22Rv1 (cell line): ENCODE measurements at regions not wholly inside any gene's neighbourhood (a gene's known extent, or its start where the extent isn't known, plus 50 kb on each side); places are given as distances from the start of the nearest gene placed in this dataset.

Source experiments
- ZFX ChIP-seq: fragments of 450-650 bp; IDR thresholded peaks from 2 replicates; pipeline ENCODE4 v1.6.1; 2017; ENCODE audit warnings: antibody characterized with exemption, borderline replicate concordance
- TF ChIP-seq, protein P1 (sequence below): fragments of 450-650 bp; IDR thresholded peaks from 2 replicates; pipeline ENCODE4 v1.5.1; 2017; ENCODE audit warnings: mild to moderate bottlenecking

DNA sequence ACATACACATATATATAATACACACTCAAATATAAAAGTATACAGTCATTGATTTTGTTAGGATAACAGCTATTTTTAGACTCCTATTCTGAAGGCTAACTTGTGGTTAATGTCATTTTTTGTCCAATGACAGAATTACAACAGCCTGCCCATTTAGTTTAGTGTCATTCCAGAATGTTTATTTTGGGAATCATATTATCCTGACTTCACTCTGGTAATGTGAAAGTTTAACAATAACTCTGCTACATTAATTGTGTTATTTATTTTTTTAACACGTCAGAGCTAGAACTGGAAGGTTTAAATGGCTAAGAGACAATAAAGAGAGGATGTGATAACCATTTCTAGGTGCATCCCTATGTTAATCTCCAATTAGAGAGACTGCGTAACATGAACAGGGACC is 648.1 kb downstream of the USP25 start:
- TF ChIP-seq, protein P1, sequence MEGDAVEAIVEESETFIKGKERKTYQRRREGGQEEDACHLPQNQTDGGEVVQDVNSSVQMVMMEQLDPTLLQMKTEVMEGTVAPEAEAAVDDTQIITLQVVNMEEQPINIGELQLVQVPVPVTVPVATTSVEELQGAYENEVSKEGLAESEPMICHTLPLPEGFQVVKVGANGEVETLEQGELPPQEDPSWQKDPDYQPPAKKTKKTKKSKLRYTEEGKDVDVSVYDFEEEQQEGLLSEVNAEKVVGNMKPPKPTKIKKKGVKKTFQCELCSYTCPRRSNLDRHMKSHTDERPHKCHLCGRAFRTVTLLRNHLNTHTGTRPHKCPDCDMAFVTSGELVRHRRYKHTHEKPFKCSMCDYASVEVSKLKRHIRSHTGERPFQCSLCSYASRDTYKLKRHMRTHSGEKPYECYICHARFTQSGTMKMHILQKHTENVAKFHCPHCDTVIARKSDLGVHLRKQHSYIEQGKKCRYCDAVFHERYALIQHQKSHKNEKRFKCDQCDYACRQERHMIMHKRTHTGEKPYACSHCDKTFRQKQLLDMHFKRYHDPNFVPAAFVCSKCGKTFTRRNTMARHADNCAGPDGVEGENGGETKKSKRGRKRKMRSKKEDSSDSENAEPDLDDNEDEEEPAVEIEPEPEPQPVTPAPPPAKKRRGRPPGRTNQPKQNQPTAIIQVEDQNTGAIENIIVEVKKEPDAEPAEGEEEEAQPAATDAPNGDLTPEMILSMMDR = no peak
- TF ChIP-seq ZFX = no peak
